H9 (cell line): ENCODE measurements at regions not wholly inside any gene's neighbourhood (a gene's known extent, or its start where the extent isn't known, plus 50 kb on each side); places are given as distances from the start of the nearest gene placed in this dataset.

Experiments used
- DNase-seq: peaks from one replicate; pipeline ENCODE4 v3.0.0-alpha.2; 2017
- H2AFZ ChIP-seq: one replicate; pipeline ENCODE4 v1.6.1; 2013; ENCODE audit warnings: mild to moderate bottlenecking, low read length, control low read depth, moderate library complexity
- H2AK5ac ChIP-seq: 2 replicates; pipeline ENCODE4 v1.6.1; 2013; ENCODE audit warnings: low read length, control low read depth, mixed read lengths; ENCODE audit not compliant: insufficient read length
- H2BK120ac ChIP-seq: one replicate; pipeline ENCODE4 v1.6.1; 2013; ENCODE audit warnings: low read depth, mild to moderate bottlenecking, low read length, control low read depth, inconsistent platforms; ENCODE audit not compliant: poor library complexity, severe bottlenecking
- H2BK12ac ChIP-seq: 2 replicates; pipeline ENCODE4 v1.6.1; 2013; ENCODE audit warnings: low read length, control low read depth, mixed read lengths, low read depth; ENCODE audit not compliant: insufficient read length
- H2BK15ac ChIP-seq: 2 replicates; pipeline ENCODE4 v1.6.1; 2013; ENCODE audit warnings: low read depth, low read length, control low read depth
- H2BK20ac ChIP-seq: one replicate; pipeline ENCODE4 v1.6.1; 2013; ENCODE audit warnings: low read depth, mild to moderate bottlenecking, low read length, control low read depth, inconsistent platforms; ENCODE audit not compliant: poor library complexity, severe bottlenecking
- H2BK5ac ChIP-seq: 2 replicates; pipeline ENCODE4 v1.6.1; 2013; ENCODE audit warnings: low read length, control low read depth, mixed read lengths; ENCODE audit not compliant: insufficient read length
- H3K14ac ChIP-seq: 2 replicates; pipeline ENCODE4 v1.6.1; 2013; ENCODE audit warnings: low read length, control low read depth; ENCODE audit not compliant: insufficient read depth
- H3K18ac ChIP-seq: 2 replicates; pipeline ENCODE4 v1.6.1; 2013; ENCODE audit warnings: low read depth, mild to moderate bottlenecking, mixed read lengths, low read length, control low read depth; ENCODE audit not compliant: insufficient read length
- H3K23ac ChIP-seq: 2 replicates; pipeline ENCODE4 v1.6.1; 2013; ENCODE audit warnings: low read length, control low read depth, mixed read lengths, low read depth; ENCODE audit not compliant: insufficient read length
- H3K23me2 ChIP-seq: 2 replicates; pipeline ENCODE4 v1.6.1; 2013; ENCODE audit warnings: low read depth, mild to moderate bottlenecking, mixed read lengths, low read length, control low read depth; ENCODE audit not compliant: insufficient read length, poor library complexity, severe bottlenecking
- H3K27ac ChIP-seq: 2 replicates; pipeline ENCODE4 v1.5.1; 2013; ENCODE audit warnings: low read length, control low read depth, mixed read lengths, low read depth; ENCODE audit not compliant: insufficient read length
- H3K27me3 ChIP-seq: 2 replicates; pipeline ENCODE4 v1.6.1; 2013; ENCODE audit warnings: low read length, control low read depth, inconsistent platforms; ENCODE audit not compliant: insufficient read depth
- H3K4ac ChIP-seq: 2 replicates; pipeline ENCODE4 v1.6.1; 2013; ENCODE audit warnings: low read depth, mild to moderate bottlenecking, control low read depth, inconsistent platforms, low read length, moderate library complexity
- H3K4me1 ChIP-seq: 2 replicates; pipeline ENCODE4 v1.6.1; 2013; ENCODE audit warnings: low read length, control low read depth, inconsistent platforms; ENCODE audit not compliant: insufficient read depth
- H3K4me2 ChIP-seq: 2 replicates; pipeline ENCODE4 v1.6.1; 2013; ENCODE audit warnings: low read length, control low read depth, mixed read lengths; ENCODE audit not compliant: insufficient read length, insufficient read depth
- H3K56ac ChIP-seq: 2 replicates; pipeline ENCODE4 v1.6.1; 2013; ENCODE audit warnings: low read depth, mild to moderate bottlenecking, mixed read lengths, low read length, control low read depth; ENCODE audit not compliant: insufficient read length
- H3K79me1 ChIP-seq: 2 replicates; pipeline ENCODE4 v1.6.1; 2013; ENCODE audit warnings: low read depth, mild to moderate bottlenecking, moderate library complexity, low read length, control low read depth, inconsistent platforms; ENCODE audit not compliant: insufficient read depth, poor library complexity, severe bottlenecking
- H3K79me2 ChIP-seq: 2 replicates; pipeline ENCODE4 v1.6.1; 2013; ENCODE audit warnings: low read length, control low read depth, inconsistent platforms; ENCODE audit not compliant: insufficient read depth
- H3K9ac ChIP-seq: 2 replicates; pipeline ENCODE4 v1.6.1; 2013; ENCODE audit warnings: low read length, control low read depth, mixed read lengths; ENCODE audit not compliant: insufficient read length; ENCODE audit errors: extremely low read depth
- H3K9me3 ChIP-seq: one replicate; pipeline ENCODE4 v1.6.1; 2013; ENCODE audit warnings: low read depth, low read length, inconsistent platforms; ENCODE audit not compliant: control insufficient read depth
- H3T11ph ChIP-seq: one replicate; pipeline ENCODE4 v1.6.1; 2013; ENCODE audit warnings: mild to moderate bottlenecking, low read length, control low read depth, inconsistent platforms
- H4K20me1 ChIP-seq: one replicate; pipeline ENCODE4 v1.6.1; 2013; ENCODE audit not compliant: control insufficient read depth, insufficient read length, insufficient read depth
- H4K5ac ChIP-seq: 2 replicates; pipeline ENCODE4 v1.6.1; 2013; ENCODE audit warnings: low read depth, mild to moderate bottlenecking, mixed read lengths, low read length, control low read depth; ENCODE audit not compliant: insufficient read length
- H4K8ac ChIP-seq: replicated peaks from 2 replicates; pipeline ENCODE4 v1.6.1; 2013; ENCODE audit warnings: low read length, control low read depth, mixed read lengths, low read depth; ENCODE audit not compliant: insufficient read length
- H4K91ac ChIP-seq: 2 replicates; pipeline ENCODE4 v1.6.1; 2013; ENCODE audit warnings: low read depth, mild to moderate bottlenecking, moderate library complexity, mixed read lengths, low read length, control low read depth; ENCODE audit not compliant: insufficient read length
- H3K27ac Mint-ChIP-seq, 3 experiments: 2 replicates in 2 of 3; 3 replicates in 1 of 3; pipeline ENCODE4 v1.8.0; 2020 to 2021; ENCODE audit warnings: mixed read lengths in 3 of 3, mild to moderate bottlenecking in 1 of 3, moderate library complexity in 1 of 3
- H3K27me3 Mint-ChIP-seq: 2 replicates; pipeline ENCODE4 v1.8.0; 2021; ENCODE audit warnings: low read depth, mild to moderate bottlenecking, moderate library complexity, mixed read lengths
- H3K36me3 Mint-ChIP-seq, 3 experiments: 2 replicates in 2 of 3; 3 replicates in 1 of 3; pipeline ENCODE4 v1.8.0; 2020 to 2021; ENCODE audit warnings: low read depth in 3 of 3, mixed read lengths in 3 of 3; ENCODE audit not compliant: insufficient read depth in 1 of 3
- H3K4me1 Mint-ChIP-seq, 2 experiments: 2 replicates each; pipeline ENCODE4 v1.8.0; 2020; ENCODE audit warnings: mixed read lengths in 2 of 2
- H3K4me3 Mint-ChIP-seq, 2 experiments: 2 replicates in 1 of 2; 3 replicates in 1 of 2; pipeline ENCODE4 v1.8.0; 2020 to 2021; ENCODE audit warnings: mild to moderate bottlenecking in 2 of 2, mixed read lengths in 2 of 2, moderate library complexity in 1 of 2
- H3K9me3 Mint-ChIP-seq, 2 experiments: 2 replicates in 1 of 2; 3 replicates in 1 of 2; pipeline ENCODE4 v1.8.0; 2020; ENCODE audit warnings: mild to moderate bottlenecking in 2 of 2, mixed read lengths in 2 of 2, moderate library complexity in 1 of 2
- CTCF ChIP-seq: fragments of 200-600 bp; sonication (generic); conservative IDR thresholded peaks from 3 replicates; pipeline ENCODE4 v1.8.0; 2021; ENCODE audit warnings: antibody characterized with exemption, mild to moderate bottlenecking
- WGBS: extraction: QIAGEN DNeasy Blood & Tissue Kit; methylation state at CpG from one replicate; pipeline ENCODE4 v1.1.7; 2013; ENCODE audit warnings: missing lambda C conversion rate, low lambda C conversion rate, mixed read lengths; ENCODE audit not compliant: insufficient read length; ENCODE audit errors: extremely low coverage; 5-methylcytosine and 5-hydroxymethylcytosine counted together

GRCh38 chr1:58883037-58883887, 99.4 kb upstream of the JUN start:
- no peaks in the 10 kb centered on the region for H4K20me1 ChIP-seq
- no peak overlapping the region for H3K27ac ChIP-seq

More at GRCh38 chr1:58883037-58883887, 99.4 kb upstream of the JUN start:
- H2BK5ac ChIP-seq: no peak overlapping the region
- no peaks in the 10 kb centered on the region for H3K23me2 ChIP-seq
- H3T11ph ChIP-seq: no peak overlapping the region
- no peaks in the 10 kb centered on the region for H3K27me3 ChIP-seq
- no peaks in the 10 kb centered on the region for H3K79me2 ChIP-seq
- no peak overlapping the region for H3K4me2 ChIP-seq
- Mint-ChIP-seq H3K4me3 (no peak overlapping the region), H3K36me3 (no peaks in the 10 kb centered on the region), H3K27ac (peak overlapping the region in 1 of 3 experiments; percentile 68; a peak in 1 of 7 replicates), H3K9me3 (no peaks in the 10 kb centered on the region), H3K27me3 (peaks cover 11% of the 10 kb centered on the region), H3K4me1 (peaks cover 5 to 9% of the 10 kb centered on the region in 2 experiments)
- no peak overlapping the region for H2BK20ac ChIP-seq
- H2AK5ac ChIP-seq: no peak overlapping the region
- no peak overlapping the region for H2BK15ac ChIP-seq
- no peak for DNase-seq
- no peak overlapping the region for H3K9ac ChIP-seq
- no peak overlapping the region for H2BK12ac ChIP-seq
- H3K9me3 ChIP-seq: no peaks in the 10 kb centered on the region
- WGBS: no CpG with 5 or more reads among the region's 12 CpGs
- no peak overlapping the region for H3K4ac ChIP-seq
- no peak overlapping the region for H2AFZ ChIP-seq
- no peak overlapping the region for H4K91ac ChIP-seq
- H3K56ac ChIP-seq: no peak overlapping the region
- peak overlapping the region; percentile 37 for H3K18ac ChIP-seq
- no peak overlapping the region for H2BK120ac ChIP-seq
- H3K14ac ChIP-seq: no peak overlapping the region
- no peak overlapping the region for H4K8ac ChIP-seq
- H3K4me1 ChIP-seq: peaks cover 2% of the 10 kb centered on the region; the same call in 1 of the 2 replicates
- H3K23ac ChIP-seq: no peak overlapping the region
- H4K5ac ChIP-seq: no peak overlapping the region
- no peak for TF ChIP-seq CTCF
- H3K79me1 ChIP-seq: no peaks in the 10 kb centered on the region
